ENCODE measurements at regions not wholly inside any gene's neighbourhood (a gene's known extent, or its start where the extent isn't known, plus 50 kb on each side); places are given as distances from the start of the nearest gene placed in this dataset.
"Not testable (repeated sequence)": the region's sequence is repeated elsewhere in the genome, so short reads cannot be mapped to it uniquely, and the experiment has no call there.

- no peak for ATAC-seq
- intact Hi-C loops (cut with DNase I): no loop called here
Observed at GRCh38 chr16:58797137-58797801, 63.2 kb upstream of the GOT2 start.

GRCh38 chr16:58793366-58793765 lies 59.2 kb upstream of the GOT2 start:
- intact Hi-C loops (cut with DNase I): no loop called here
- ATAC-seq: no peak
- no peak for DNase-seq

More at GRCh38 chr16:58797137-58797801, 63.2 kb upstream of the GOT2 start:
- no peak for DNase-seq

- DNase-seq: no peak
- ATAC-seq: peak; percentile 67 to 79
- intact Hi-C loops (cut with DNase I): no loop called here
Observed at GRCh38 chr16:58792188-58792587, 58.1 kb upstream of the GOT2 start.

GRCh38 chr16:58790816-58791557 lies 56.9 kb upstream of the GOT2 start:
- peak in 1 of 2 donors; percentile 61 for ATAC-seq
- peak; percentile 18 for DNase-seq
- intact Hi-C loops (cut with DNase I): not testable (repeated sequence)

- ATAC-seq (no peak), DNase-seq (no peak)
- intact Hi-C loops (cut with DNase I): no loop called here
Observed at GRCh38 chr16:58789351-58789750, 55.2 kb upstream of the GOT2 start.

Data from left cardiac atrium (tissue), 4 donors.